ENCODE measurements at regions not wholly inside any gene's neighbourhood (a gene's known extent, or its start where the extent isn't known, plus 50 kb on each side); places are given as distances from the start of the nearest gene placed in this dataset.

DNA sequence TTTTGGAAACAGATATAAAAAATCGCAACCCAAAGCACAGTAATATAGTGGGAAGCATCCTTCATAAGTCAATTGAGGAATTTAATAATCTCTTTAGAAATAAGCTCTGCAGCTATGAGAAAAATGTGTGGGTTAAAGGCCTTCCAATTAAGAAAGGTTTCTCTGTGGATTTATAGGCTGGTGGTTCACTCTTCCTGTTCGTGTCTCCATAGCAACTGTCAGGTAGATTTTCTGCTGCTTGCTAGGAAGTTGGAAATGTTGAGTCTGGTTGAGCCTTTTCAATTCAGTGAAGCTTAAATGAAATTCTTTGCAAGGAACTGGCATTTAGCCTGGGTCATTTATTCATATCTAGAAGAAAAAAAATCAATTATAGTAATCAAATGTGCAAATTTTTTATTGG is 652.8 kb upstream of the CELF2 start:
- peaks cover 2% of the 10 kb centered on the region for H3K9me3 ChIP-seq (ENCODE audit: control insufficient read depth, low read depth, low read length)
- H3K9me1 ChIP-seq (ENCODE audit: control insufficient read depth, extremely low read depth, insufficient read depth, low read length): no peaks in the 10 kb centered on the region
- dilution Hi-C loops (cut with MboI; ENCODE audit: extremely low pct_ligation_motif_present, low sequenced_read_pairs): no loop called here
- FAIRE-seq (no peak), DNase-seq (ENCODE audit: low read depth, low spot score) (no peak)
- H3K9ac ChIP-seq (ENCODE audit: control insufficient read depth, extremely low read depth, insufficient read depth, low read length): no peak overlapping the region
- no peaks in the 10 kb centered on the region for H3K27me3 ChIP-seq (ENCODE audit: control insufficient read depth, extremely low read depth, insufficient read depth, low read length)
- no peaks in the 10 kb centered on the region for H3K79me2 ChIP-seq (ENCODE audit: control insufficient read depth, insufficient read depth, low read length)
- H3K4me1 ChIP-seq (ENCODE audit: control insufficient read depth, extremely low read depth, insufficient read depth, low read length): no peaks in the 10 kb centered on the region
- no peaks in the 10 kb centered on the region for H4K20me1 ChIP-seq (ENCODE audit: control insufficient read depth, extremely low read depth, insufficient read depth, low read length)
- no peak overlapping the region for H3K4me3 ChIP-seq (ENCODE audit: control insufficient read depth in 2 of 3, extremely low read depth in 1 of 3, insufficient read depth in 2 of 3, low read depth in 1 of 3, low read length in 3 of 3)
- H3K4me2 ChIP-seq (ENCODE audit: control insufficient read depth, extremely low read depth, insufficient read depth, low read depth, low read length): no peak overlapping the region
- H3K36me3 ChIP-seq (ENCODE audit: control insufficient read depth in 2 of 2, extremely low read depth in 1 of 2, insufficient read depth in 2 of 2, low read length in 2 of 2): no peaks in the 10 kb centered on the region
- H3K27ac ChIP-seq (ENCODE audit: control insufficient read depth, insufficient read depth, low read length): no peak overlapping the region
- TF ChIP-seq, protein P1, sequence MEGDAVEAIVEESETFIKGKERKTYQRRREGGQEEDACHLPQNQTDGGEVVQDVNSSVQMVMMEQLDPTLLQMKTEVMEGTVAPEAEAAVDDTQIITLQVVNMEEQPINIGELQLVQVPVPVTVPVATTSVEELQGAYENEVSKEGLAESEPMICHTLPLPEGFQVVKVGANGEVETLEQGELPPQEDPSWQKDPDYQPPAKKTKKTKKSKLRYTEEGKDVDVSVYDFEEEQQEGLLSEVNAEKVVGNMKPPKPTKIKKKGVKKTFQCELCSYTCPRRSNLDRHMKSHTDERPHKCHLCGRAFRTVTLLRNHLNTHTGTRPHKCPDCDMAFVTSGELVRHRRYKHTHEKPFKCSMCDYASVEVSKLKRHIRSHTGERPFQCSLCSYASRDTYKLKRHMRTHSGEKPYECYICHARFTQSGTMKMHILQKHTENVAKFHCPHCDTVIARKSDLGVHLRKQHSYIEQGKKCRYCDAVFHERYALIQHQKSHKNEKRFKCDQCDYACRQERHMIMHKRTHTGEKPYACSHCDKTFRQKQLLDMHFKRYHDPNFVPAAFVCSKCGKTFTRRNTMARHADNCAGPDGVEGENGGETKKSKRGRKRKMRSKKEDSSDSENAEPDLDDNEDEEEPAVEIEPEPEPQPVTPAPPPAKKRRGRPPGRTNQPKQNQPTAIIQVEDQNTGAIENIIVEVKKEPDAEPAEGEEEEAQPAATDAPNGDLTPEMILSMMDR (optimal IDR thresholded peaks at IDR 0.05 in 1 of 3, IDR thresholded peaks at IDR 0.05 in 1 of 3, conservative IDR thresholded peaks at IDR 0.05 in 1 of 3; ENCODE audit: extremely low read depth in 1 of 3, insufficient read depth in 2 of 3, low read length in 3 of 3): no peak
- TF ChIP-seq EZH2 (IDR thresholded peaks at IDR 0.05; ENCODE audit: low read length): no peak
- H2AFZ ChIP-seq (ENCODE audit: control insufficient read depth, low read length): no peak overlapping the region

- FAIRE-seq: no peak
Observed at GRCh38 chr10:10365676-10366075, 652.0 kb upstream of the CELF2 start.

More at GRCh38 chr10:10365676-10366075, 652.0 kb upstream of the CELF2 start:
- Histone ChIP-seq H3K27ac (ENCODE audit: control insufficient read depth, insufficient read depth, low read length) (no peak overlapping the region), H4K20me1 (ENCODE audit: control insufficient read depth, extremely low read depth, insufficient read depth, low read length) (no peaks in the 10 kb centered on the region), H3K9me3 (ENCODE audit: control insufficient read depth, low read depth, low read length) (peaks cover 2% of the 10 kb centered on the region), H3K4me2 (ENCODE audit: control insufficient read depth, extremely low read depth, insufficient read depth, low read depth, low read length) (no peak overlapping the region), H3K27me3 (ENCODE audit: control insufficient read depth, extremely low read depth, insufficient read depth, low read length) (no peaks in the 10 kb centered on the region), H3K79me2 (ENCODE audit: control insufficient read depth, insufficient read depth, low read length) (no peaks in the 10 kb centered on the region), H3K4me1 (ENCODE audit: control insufficient read depth, extremely low read depth, insufficient read depth, low read length) (no peaks in the 10 kb centered on the region), H2AFZ (ENCODE audit: control insufficient read depth, low read length) (no peak overlapping the region), H3K4me3 (ENCODE audit: control insufficient read depth in 2 of 3, extremely low read depth in 1 of 3, insufficient read depth in 2 of 3, low read depth in 1 of 3, low read length in 3 of 3) (no peak overlapping the region), H3K9ac (ENCODE audit: control insufficient read depth, extremely low read depth, insufficient read depth, low read length) (no peak overlapping the region), H3K9me1 (ENCODE audit: control insufficient read depth, extremely low read depth, insufficient read depth, low read length) (no peaks in the 10 kb centered on the region), H3K36me3 (ENCODE audit: control insufficient read depth in 2 of 2, extremely low read depth in 1 of 2, insufficient read depth in 2 of 2, low read length in 2 of 2) (no peaks in the 10 kb centered on the region)
- TF ChIP-seq, protein P1 (optimal IDR thresholded peaks at IDR 0.05 in 1 of 3, IDR thresholded peaks at IDR 0.05 in 1 of 3, conservative IDR thresholded peaks at IDR 0.05 in 1 of 3; ENCODE audit: extremely low read depth in 1 of 3, insufficient read depth in 2 of 3, low read length in 3 of 3): no peak
- no peak for TF ChIP-seq EZH2 (IDR thresholded peaks at IDR 0.05; ENCODE audit: low read length)
- DNase-seq (ENCODE audit: low read depth, low spot score): no peak
- dilution Hi-C loops (cut with MboI; ENCODE audit: extremely low pct_ligation_motif_present, low sequenced_read_pairs): no loop called here
